T-helper 1 cell treated with Interleukin-12 subunit alpha and Interleukin-12 subunit beta and Interleukin-4 antibody, amounts not matched to agents 30 μg/mL and 1 μg/mL, for 36 hours (primary cell): ENCODE measurements at regions not wholly inside any gene's neighbourhood (a gene's known extent, or its start where the extent isn't known, plus 50 kb on each side); places are given as distances from the start of the nearest gene placed in this dataset.

Source experiments
- H3K27ac Mint-ChIP-seq: one replicate; pipeline ENCODE4 v1.8.0; 2021; ENCODE audit warnings: mild to moderate bottlenecking, mixed read lengths
- H3K27me3 Mint-ChIP-seq: one replicate; pipeline ENCODE4 v1.8.0; 2021; ENCODE audit warnings: low read depth, mixed read lengths
- H3K36me3 Mint-ChIP-seq: one replicate; pipeline ENCODE4 v1.8.0; 2021; ENCODE audit warnings: low read depth, mixed read lengths
- H3K4me1 Mint-ChIP-seq: one replicate; pipeline ENCODE4 v1.8.0; 2021; ENCODE audit warnings: low read depth, mixed read lengths
- H3K4me3 Mint-ChIP-seq: one replicate; pipeline ENCODE4 v1.8.0; 2021; ENCODE audit warnings: mild to moderate bottlenecking, moderate library complexity, mixed read lengths
- H3K9me3 Mint-ChIP-seq: one replicate; pipeline ENCODE4 v1.8.0; 2021; ENCODE audit warnings: mixed read lengths

DNA sequence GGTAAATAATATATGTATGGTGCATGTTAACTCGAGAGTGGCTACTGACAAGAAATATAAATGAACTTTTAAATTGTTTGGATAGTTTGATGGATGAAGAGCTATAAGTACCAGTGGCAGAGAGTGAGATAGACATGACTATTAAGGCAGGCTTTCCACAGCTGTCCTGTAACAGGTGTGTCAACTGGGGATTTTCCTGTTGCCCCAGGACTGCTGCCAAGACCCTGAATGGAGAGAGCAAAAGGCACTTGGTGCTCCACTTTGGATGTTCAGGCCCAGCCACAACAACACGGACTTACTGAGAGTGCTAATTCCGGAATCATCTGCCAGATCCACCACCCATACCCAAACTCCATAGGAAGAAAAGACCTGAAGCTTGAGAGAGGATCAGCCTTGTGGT, 215.1 kb downstream of the SEC61B start:
- no peaks in the 10 kb centered on the region for H3K9me3 Mint-ChIP-seq
- no peak overlapping the region for H3K4me3 Mint-ChIP-seq
- H3K27me3 Mint-ChIP-seq: peaks cover 3% of the 10 kb centered on the region
- peaks cover 12% of the 10 kb centered on the region for H3K4me1 Mint-ChIP-seq
- no peaks in the 10 kb centered on the region for H3K36me3 Mint-ChIP-seq
- no peak overlapping the region for H3K27ac Mint-ChIP-seq

DNA sequence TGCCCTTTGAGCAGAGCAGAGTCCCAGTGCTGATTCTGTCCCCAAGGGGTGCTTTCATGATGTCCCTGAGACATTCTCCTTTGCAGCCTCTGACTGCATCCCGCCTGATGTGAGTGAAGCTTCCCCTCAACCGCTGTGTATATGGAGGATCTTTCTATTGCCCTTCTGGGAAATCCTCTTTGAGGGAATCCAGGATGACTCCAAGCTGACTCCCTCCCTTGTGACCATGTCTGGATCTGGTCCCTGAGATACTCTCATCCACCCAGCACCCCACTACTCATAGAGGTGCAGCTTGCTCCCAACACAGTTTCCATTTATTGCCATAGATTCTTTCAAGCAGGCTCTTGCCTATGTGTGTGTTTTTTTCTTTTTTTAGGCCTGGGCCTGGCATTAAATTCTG, 216.5 kb downstream of the SEC61B start:
- Mint-ChIP-seq H3K27ac (no peak overlapping the region), H3K9me3 (no peaks in the 10 kb centered on the region), H3K27me3 (peaks cover 8% of the 10 kb centered on the region)

DNA sequence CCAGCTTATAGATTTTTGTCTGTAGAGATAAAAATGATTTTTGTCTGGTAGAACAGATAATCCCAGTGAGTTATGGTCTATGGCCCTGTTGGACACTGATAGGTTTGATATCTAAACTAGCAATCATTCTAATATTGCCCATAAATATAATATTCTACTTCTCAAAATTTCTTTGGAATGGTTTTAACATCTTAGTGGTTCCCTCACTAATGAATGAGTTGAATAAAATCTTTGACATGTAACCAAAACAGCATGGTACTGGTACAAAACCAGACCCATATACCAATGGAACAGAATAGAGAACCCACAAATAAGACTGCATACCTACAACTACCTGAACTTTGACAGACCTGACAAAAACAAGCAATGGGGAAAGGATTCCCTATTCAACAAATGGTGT, 219.7 kb downstream of the SEC61B start:
- H3K27ac Mint-ChIP-seq: no peak overlapping the region
- no peaks in the 10 kb centered on the region for H3K4me1 Mint-ChIP-seq
- peaks cover 16% of the 10 kb centered on the region for H3K27me3 Mint-ChIP-seq
- no peaks in the 10 kb centered on the region for H3K9me3 Mint-ChIP-seq
- no peaks in the 10 kb centered on the region for H3K36me3 Mint-ChIP-seq
- no peak overlapping the region for H3K4me3 Mint-ChIP-seq

More for the DNA sequence above, 216.5 kb downstream of the SEC61B start:
- Mint-ChIP-seq H3K4me1 (peaks cover 6% of the 10 kb centered on the region), H3K36me3 (no peaks in the 10 kb centered on the region), H3K4me3 (no peak overlapping the region)

DNA sequence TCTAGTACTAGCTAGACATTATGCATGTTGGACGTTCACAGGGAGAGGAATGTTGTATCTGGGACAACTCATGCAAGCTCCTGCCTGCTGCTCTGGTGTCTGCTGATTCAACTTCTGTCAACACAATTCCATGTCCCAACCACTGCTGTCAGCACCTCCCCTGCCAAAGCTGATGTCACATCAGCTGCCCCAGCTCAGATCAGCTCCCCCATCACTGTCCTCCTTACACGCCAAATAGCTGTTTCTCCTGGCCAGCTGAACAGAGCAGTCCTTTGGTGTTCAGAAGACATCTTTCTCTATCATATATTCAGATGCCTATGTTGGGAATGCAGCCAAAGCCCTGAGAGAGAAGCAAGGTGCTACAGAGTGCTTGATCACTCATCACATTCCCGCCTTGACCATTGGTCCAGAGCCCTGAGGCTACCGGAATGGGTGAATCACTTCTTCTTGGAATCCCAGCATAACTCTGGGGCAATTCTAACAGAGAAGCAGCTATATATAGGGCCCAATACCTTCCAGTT, 223.3 kb downstream of the SEC61B start:
- peaks cover 33% of the 10 kb centered on the region for H3K27me3 Mint-ChIP-seq
- no peaks in the 10 kb centered on the region for H3K36me3 Mint-ChIP-seq
- no peak overlapping the region for H3K4me3 Mint-ChIP-seq
- H3K4me1 Mint-ChIP-seq: no peaks in the 10 kb centered on the region
- no peaks in the 10 kb centered on the region for H3K9me3 Mint-ChIP-seq
- no peak overlapping the region for H3K27ac Mint-ChIP-seq

DNA sequence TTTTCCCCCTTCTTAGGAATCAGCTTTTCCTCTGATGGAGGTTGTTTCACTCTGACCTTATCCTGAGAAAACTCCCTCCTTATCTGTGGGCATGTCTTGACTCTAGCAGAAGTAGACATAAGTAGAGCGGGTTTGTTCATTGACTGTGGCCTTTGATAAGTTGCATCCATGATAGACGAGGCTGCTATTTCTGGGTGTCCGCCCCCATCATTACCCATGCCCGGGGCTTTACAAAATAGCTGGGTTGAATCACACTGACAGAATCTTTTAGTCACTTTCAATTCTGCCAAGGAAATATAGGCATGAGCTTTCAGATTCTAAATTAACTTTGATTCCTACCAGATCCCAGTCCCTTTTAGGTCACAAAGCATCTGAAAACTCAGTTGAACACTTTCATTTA, 223.8 kb downstream of the SEC61B start:
- no peaks in the 10 kb centered on the region for H3K4me1 Mint-ChIP-seq
- H3K4me3 Mint-ChIP-seq: no peak overlapping the region
- no peak overlapping the region for H3K27ac Mint-ChIP-seq
- no peaks in the 10 kb centered on the region for H3K36me3 Mint-ChIP-seq
- H3K9me3 Mint-ChIP-seq: no peaks in the 10 kb centered on the region
- peaks cover 33% of the 10 kb centered on the region for H3K27me3 Mint-ChIP-seq

DNA sequence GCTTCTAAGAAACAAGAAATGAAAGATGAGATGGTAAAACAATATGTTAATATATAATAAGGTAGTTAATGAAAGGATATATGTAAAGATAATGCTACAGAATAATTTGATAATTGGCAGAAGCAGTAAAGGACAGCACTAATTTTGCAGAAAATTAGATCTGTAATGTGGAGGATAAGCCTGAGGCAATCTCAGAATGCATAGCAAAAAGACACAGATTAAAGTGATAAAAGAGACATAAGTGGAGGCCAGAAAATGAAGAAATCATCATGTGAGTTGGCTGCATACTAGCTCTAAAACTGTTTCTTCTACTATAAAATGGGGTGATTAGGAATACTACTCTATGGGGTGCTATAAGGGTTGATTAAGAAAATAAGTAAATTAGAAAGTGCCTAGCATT, 225.9 kb downstream of the SEC61B start:
- Mint-ChIP-seq H3K36me3 (no peaks in the 10 kb centered on the region), H3K27ac (no peak overlapping the region), H3K27me3 (peaks cover 30% of the 10 kb centered on the region), H3K4me1 (no peaks in the 10 kb centered on the region), H3K4me3 (no peak overlapping the region), H3K9me3 (no peaks in the 10 kb centered on the region)

DNA sequence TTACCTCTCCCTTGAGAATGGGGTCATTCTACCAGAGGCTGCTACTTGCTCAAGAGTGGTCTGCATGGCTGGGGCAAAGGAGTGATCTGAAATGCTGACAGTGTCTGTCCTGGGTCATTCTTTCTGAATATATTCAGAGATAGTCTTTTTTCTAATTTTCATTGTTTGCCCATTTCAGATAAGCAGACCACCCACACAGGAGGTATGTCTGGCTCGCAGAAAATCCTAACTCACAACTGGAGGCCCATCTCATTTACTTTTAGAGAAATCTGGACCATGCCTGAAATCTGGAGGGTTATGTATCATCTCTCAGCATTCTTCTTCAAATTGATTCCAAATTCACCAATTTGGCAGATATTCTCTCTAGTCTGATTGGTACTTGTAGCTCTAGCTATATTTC, 227.6 kb downstream of the SEC61B start:
- no peaks in the 10 kb centered on the region for H3K9me3 Mint-ChIP-seq
- H3K4me3 Mint-ChIP-seq: no peak overlapping the region
- no peaks in the 10 kb centered on the region for H3K36me3 Mint-ChIP-seq
- peaks cover 37% of the 10 kb centered on the region for H3K27me3 Mint-ChIP-seq
- no peaks in the 10 kb centered on the region for H3K4me1 Mint-ChIP-seq
- H3K27ac Mint-ChIP-seq: no peak overlapping the region

DNA sequence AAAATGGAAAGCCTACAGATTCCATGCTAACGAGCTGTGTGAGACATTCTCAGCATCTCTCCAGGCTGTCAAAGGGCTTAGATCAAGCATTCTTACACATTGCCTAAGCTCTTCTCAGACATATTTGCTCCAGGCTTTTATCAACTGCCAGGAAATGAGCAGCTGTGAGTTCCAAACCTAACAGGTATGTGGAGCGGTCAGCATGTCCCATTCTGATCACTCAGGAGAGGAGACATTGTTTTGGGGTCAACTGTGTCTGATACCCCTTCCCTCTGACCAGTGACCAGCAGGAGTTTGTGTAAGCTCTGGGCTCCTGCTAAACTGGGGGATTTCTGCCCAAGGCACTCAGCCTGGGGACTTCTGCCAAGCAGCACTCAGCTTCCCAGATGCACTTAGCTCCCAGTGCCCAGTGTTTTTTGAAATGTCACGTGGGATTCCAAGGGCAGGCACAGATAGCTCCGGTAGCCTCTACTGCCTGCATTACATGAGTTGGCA, 229.1 kb downstream of the SEC61B start:
- Mint-ChIP-seq H3K4me3 (no peak overlapping the region), H3K27ac (no peak overlapping the region), H3K4me1 (no peaks in the 10 kb centered on the region), H3K9me3 (no peaks in the 10 kb centered on the region), H3K27me3 (peaks cover 42% of the 10 kb centered on the region), H3K36me3 (no peaks in the 10 kb centered on the region)

DNA sequence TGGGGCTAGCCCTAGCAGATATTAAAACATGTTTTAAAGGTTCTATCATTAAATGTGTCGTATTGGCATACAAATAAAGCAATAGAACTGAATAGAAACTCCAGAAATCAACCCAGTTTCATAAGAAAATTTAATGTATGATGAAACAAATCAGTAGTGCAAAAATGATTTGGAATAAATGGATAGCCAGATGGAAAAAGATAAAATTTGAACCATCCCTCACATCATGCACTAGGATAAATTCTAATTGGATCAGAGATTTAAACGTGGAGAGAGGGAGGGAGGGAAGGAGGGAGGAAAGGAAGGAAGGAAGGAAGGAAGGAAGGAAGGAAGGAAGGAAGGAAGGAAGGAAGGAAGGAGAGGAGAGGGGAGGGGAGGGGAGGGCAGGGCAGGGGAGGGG, 235.3 kb downstream of the SEC61B start:
- no peak overlapping the region for H3K27ac Mint-ChIP-seq
- H3K4me1 Mint-ChIP-seq: no peaks in the 10 kb centered on the region
- no peaks in the 10 kb centered on the region for H3K36me3 Mint-ChIP-seq
- H3K27me3 Mint-ChIP-seq: peaks cover 20% of the 10 kb centered on the region
- no peak overlapping the region for H3K4me3 Mint-ChIP-seq
- H3K9me3 Mint-ChIP-seq: no peaks in the 10 kb centered on the region

DNA sequence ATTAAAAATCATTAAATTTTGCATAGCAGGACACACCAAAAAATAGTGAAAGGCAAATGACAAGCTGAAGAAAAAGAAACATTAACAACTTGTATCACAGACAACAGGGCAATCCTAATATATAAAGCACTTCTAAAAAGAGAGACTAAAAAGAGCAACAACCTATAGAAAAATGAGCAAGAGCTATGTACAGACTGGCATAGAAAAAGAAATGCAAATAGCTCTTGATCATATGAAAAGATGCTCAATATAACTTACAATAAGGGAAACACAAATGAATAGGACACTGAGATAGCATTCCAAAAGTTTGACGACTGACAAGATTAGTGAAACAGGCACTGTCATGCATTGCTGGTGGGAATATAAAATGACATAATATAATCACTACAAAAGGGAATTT, 235.9 kb downstream of the SEC61B start:
- H3K27me3 Mint-ChIP-seq: peaks cover 20% of the 10 kb centered on the region
- H3K36me3 Mint-ChIP-seq: no peaks in the 10 kb centered on the region
- no peak overlapping the region for H3K27ac Mint-ChIP-seq
- H3K9me3 Mint-ChIP-seq: no peaks in the 10 kb centered on the region
- H3K4me1 Mint-ChIP-seq: no peaks in the 10 kb centered on the region
- no peak overlapping the region for H3K4me3 Mint-ChIP-seq

DNA sequence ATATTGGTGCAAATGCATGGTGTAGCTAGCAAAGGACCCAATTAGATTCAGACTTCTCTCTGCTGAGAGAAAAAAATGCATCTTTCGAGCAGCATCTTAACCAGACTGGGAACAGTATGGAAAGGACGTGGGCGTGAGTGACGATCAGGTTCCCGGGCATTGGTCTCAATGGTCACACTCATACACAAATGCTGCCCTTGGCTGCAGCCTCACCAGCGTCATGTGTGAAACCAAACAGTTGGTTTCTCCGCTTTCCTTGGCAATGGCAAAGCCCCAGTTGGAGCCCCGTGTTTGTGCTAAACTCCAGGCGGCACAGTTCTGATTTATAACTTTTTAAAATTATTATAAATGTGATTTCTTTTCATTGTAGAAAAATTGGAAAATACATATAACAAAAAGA, 237.8 kb downstream of the SEC61B start:
- no peaks in the 10 kb centered on the region for H3K4me1 Mint-ChIP-seq
- H3K9me3 Mint-ChIP-seq: no peaks in the 10 kb centered on the region
- no peaks in the 10 kb centered on the region for H3K36me3 Mint-ChIP-seq
- H3K27me3 Mint-ChIP-seq: peaks cover 12% of the 10 kb centered on the region
- no peak overlapping the region for H3K27ac Mint-ChIP-seq
- H3K4me3 Mint-ChIP-seq: no peak overlapping the region

DNA sequence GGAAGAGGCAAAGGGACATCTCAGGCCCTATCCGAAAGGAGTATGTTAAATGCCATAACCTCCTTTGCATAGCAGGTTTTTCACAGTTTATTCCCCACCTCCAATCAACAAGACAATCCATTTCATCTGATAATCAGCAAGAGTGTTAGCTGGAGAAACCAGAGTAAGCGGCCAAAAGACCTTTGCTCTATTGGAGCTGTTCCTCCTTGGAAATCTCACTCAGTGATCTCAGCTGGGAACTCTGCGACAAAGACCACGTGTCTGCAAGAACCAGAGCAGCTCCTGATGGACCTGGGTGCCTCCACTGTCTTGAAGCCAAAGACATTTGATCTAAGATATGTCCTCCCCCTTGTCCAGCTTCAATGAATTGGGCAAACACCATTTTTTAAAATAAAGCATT, 241.0 kb downstream of the SEC61B start:
- Mint-ChIP-seq H3K27ac (no peak overlapping the region), H3K36me3 (no peaks in the 10 kb centered on the region), H3K4me1 (no peaks in the 10 kb centered on the region), H3K27me3 (no peaks in the 10 kb centered on the region), H3K4me3 (no peak overlapping the region), H3K9me3 (no peaks in the 10 kb centered on the region)

DNA sequence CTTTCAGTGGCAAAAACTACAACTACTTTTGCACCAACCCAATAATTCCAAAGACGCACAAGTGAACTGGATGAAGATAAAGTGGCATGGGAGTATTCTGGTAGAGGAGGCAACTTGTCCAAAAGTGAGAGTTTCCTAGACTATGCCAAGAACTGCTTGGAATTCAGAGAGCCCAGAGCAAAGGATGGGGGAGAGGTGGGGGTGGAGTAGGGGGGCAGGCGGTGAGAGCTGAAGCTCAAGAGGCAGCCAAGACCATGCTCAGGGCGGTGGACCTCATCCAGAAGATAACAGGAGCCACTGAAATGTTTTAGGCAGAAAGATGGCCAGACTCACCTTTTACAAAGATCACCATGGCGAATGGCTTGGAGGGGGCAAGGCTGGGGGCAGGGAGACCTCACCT, 242.5 kb downstream of the SEC61B start:
- no peaks in the 10 kb centered on the region for H3K36me3 Mint-ChIP-seq
- no peaks in the 10 kb centered on the region for H3K27me3 Mint-ChIP-seq
- no peak overlapping the region for H3K27ac Mint-ChIP-seq
- no peaks in the 10 kb centered on the region for H3K9me3 Mint-ChIP-seq
- H3K4me1 Mint-ChIP-seq: no peaks in the 10 kb centered on the region
- no peak overlapping the region for H3K4me3 Mint-ChIP-seq

DNA sequence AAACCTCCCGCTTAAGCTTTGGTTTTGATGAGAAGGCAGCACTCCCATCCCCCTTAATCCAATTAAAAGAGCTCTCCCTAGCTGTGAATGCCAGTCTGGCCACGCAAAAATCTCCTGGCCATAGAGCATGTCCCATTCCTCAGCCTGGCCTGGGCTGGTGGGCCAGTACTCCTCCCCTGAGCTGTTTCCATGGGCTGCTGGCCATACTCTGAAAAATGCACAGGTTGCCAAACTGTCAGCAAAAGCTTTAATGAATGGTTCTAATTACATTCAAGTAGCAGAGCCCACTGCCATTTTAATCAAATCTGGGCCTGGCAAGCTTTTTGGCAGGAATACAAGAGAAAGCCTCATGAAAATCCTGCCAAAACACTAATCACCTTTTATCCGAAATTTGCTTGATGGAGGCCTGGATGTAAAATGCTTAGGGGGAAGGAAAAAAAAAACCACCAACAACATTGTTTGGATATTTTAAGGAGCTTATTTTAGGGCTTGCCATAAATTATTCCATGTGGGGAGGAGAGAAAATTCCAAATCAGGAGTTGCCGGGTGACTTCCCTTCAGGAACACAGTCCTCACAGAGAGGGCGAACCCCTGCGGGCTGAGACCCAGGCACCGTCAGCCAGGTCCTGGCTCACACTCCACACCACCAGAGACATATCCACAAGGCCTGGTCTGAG, 243.3 kb downstream of the SEC61B start:
- no peaks in the 10 kb centered on the region for H3K9me3 Mint-ChIP-seq

DNA sequence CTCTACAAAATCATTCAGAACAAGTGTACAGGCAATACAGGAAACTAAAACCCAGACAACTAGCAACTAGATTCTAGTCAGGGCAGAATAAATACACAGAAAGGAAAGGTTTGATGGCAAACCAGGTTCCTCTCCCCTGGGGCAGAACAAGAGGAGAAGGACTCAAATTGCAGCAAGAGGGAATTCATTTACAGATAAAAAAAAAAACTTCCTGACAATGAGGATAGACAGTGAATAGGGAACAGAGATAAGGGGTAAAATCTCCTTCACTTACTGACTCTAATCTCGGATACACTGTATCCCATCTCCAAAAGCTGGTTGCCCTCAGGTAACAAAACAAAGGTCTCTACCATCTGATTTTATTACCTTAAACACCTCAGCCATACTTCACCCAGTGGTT, 244.0 kb downstream of the SEC61B start:
- Mint-ChIP-seq H3K27me3 (no peaks in the 10 kb centered on the region), H3K27ac (no peak overlapping the region), H3K9me3 (no peaks in the 10 kb centered on the region), H3K36me3 (no peaks in the 10 kb centered on the region), H3K4me3 (no peak overlapping the region), H3K4me1 (no peaks in the 10 kb centered on the region)

More for the DNA sequence above, 243.3 kb downstream of the SEC61B start:
- Mint-ChIP-seq H3K4me1 (no peaks in the 10 kb centered on the region), H3K27ac (no peak overlapping the region), H3K27me3 (no peaks in the 10 kb centered on the region), H3K4me3 (no peak overlapping the region), H3K36me3 (no peaks in the 10 kb centered on the region)
